Smooth muscle cell (in vitro differentiated cells): ENCODE measurements at regions not wholly inside any gene's neighbourhood (a gene's known extent, or its start where the extent isn't known, plus 50 kb on each side); places are given as distances from the start of the nearest gene placed in this dataset.

Source experiments
- DNase-seq: peaks from one replicate; lab custom pipeline; 2025; ENCODE audit not compliant: unreplicated experiment; lab: John Stamatoyannopoulos, UW
- H2AFZ ChIP-seq: fragments of 200-600 bp; sonication (generic); 2 replicates; pipeline ENCODE4 v1.6.0; 2016; ENCODE audit warnings: antibody characterized with exemption, low read depth, mild to moderate bottlenecking
- H3F3A ChIP-seq: fragments of 200-600 bp; sonication (generic); 2 replicates; pipeline ENCODE4 v1.6.0; 2017; ENCODE audit warnings: antibody characterized with exemption, low read depth
- H3K27ac ChIP-seq: fragments of 200-600 bp; sonication (generic); 2 replicates; pipeline ENCODE4 v1.5.1; 2016; ENCODE audit warnings: low read depth, mild to moderate bottlenecking
- H3K27me3 ChIP-seq: fragments of 200-600 bp; sonication (generic); 2 replicates; pipeline ENCODE4 v1.6.1; 2016; ENCODE audit warnings: low read depth, mild to moderate bottlenecking
- H3K36me3 ChIP-seq: fragments of 200-600 bp; sonication (generic); 2 replicates; pipeline ENCODE4 v1.5.1; 2016; ENCODE audit warnings: low read depth
- H3K4me1 ChIP-seq: fragments of 200-600 bp; sonication (generic); 2 replicates; pipeline ENCODE4 v1.5.1; 2016; ENCODE audit warnings: low read depth
- H3K4me2 ChIP-seq: fragments of 200-600 bp; sonication (generic); 2 replicates; pipeline ENCODE4 v1.6.0; 2016; ENCODE audit warnings: mild to moderate bottlenecking
- H3K4me3 ChIP-seq: fragments of 200-600 bp; sonication (generic); 2 replicates; pipeline ENCODE4 v1.5.1; 2016; ENCODE audit warnings: mild to moderate bottlenecking
- H3K79me2 ChIP-seq: fragments of 200-600 bp; sonication (generic); 2 replicates; pipeline ENCODE4 v1.6.0; 2016; ENCODE audit warnings: low read depth, mild to moderate bottlenecking
- H3K9ac ChIP-seq: fragments of 200-600 bp; sonication (generic); 2 replicates; pipeline ENCODE4 v1.6.0; 2016; ENCODE audit warnings: low read depth
- H3K9me3 ChIP-seq: fragments of 200-600 bp; sonication (generic); replicated peaks from 2 replicates; pipeline ENCODE4 v1.5.1; 2016; ENCODE audit warnings: low read depth
- H4K20me1 ChIP-seq: fragments of 200-600 bp; sonication (generic); 2 replicates; pipeline ENCODE4 v1.6.0; 2016; ENCODE audit warnings: low read depth
- CTCF ChIP-seq: fragments of 200-600 bp; sonication (generic); IDR thresholded peaks from 2 replicates; pipeline ENCODE4 v1.5.1; 2017; ENCODE audit warnings: borderline replicate concordance, mild to moderate bottlenecking, antibody characterized with exemption; ENCODE audit not compliant: insufficient read depth, poor library complexity, severe bottlenecking
- WGBS: methylation state at CpG from one replicate; pipeline ENCODE4 v1.1.7; 2016; ENCODE audit warnings: low lambda C conversion rate; 5-methylcytosine and 5-hydroxymethylcytosine counted together

- H3K9ac ChIP-seq: no peak overlapping the region
- H3K36me3 ChIP-seq: no peaks in the 10 kb centered on the region
- no peak for TF ChIP-seq CTCF
- no peaks in the 10 kb centered on the region for H3K79me2 ChIP-seq
- no peak overlapping the region for H3K4me3 ChIP-seq
- no peaks in the 10 kb centered on the region for H3K27me3 ChIP-seq
- no peaks in the 10 kb centered on the region for H3K4me1 ChIP-seq
- DNase-seq: no peak
- 60% methylated on average over 1 of the region's 1 CpG for WGBS
- no peak overlapping the region for H3K4me2 ChIP-seq
- no peaks in the 10 kb centered on the region for H3K9me3 ChIP-seq
- no peak overlapping the region for H3K27ac ChIP-seq
- no peaks in the 10 kb centered on the region for H4K20me1 ChIP-seq
- H2AFZ ChIP-seq: no peak overlapping the region
- no peaks in the 10 kb centered on the region for H3F3A ChIP-seq
Measured at GRCh38 chr22:34687116-34687515, 378.8 kb upstream of the ISX start.

GRCh38 chr22:34688825-34689224 lies 377.1 kb upstream of the ISX start:
- H3K36me3 ChIP-seq: no peaks in the 10 kb centered on the region
- H3K4me3 ChIP-seq: no peak overlapping the region
- no peaks in the 10 kb centered on the region for H3K9me3 ChIP-seq
- DNase-seq: no peak
- no peak overlapping the region for H3K4me2 ChIP-seq
- no peaks in the 10 kb centered on the region for H3K79me2 ChIP-seq
- H3F3A ChIP-seq: no peaks in the 10 kb centered on the region
- no peak for TF ChIP-seq CTCF
- H3K27me3 ChIP-seq: no peaks in the 10 kb centered on the region
- no peak overlapping the region for H3K27ac ChIP-seq
- H3K9ac ChIP-seq: no peak overlapping the region
- H2AFZ ChIP-seq: no peak overlapping the region
- H4K20me1 ChIP-seq: no peaks in the 10 kb centered on the region
- WGBS: 87% methylated on average over 1 of the region's 1 CpG
- H3K4me1 ChIP-seq: no peaks in the 10 kb centered on the region

- Histone ChIP-seq H3K27me3 (no peaks in the 10 kb centered on the region), H2AFZ (no peak overlapping the region), H3F3A (no peaks in the 10 kb centered on the region), H3K36me3 (no peaks in the 10 kb centered on the region), H3K79me2 (no peaks in the 10 kb centered on the region), H3K4me2 (no peak overlapping the region), H3K4me1 (no peaks in the 10 kb centered on the region), H3K27ac (no peak overlapping the region), H4K20me1 (no peaks in the 10 kb centered on the region), H3K9me3 (no peaks in the 10 kb centered on the region), H3K9ac (no peak overlapping the region), H3K4me3 (no peak overlapping the region)
- 53% methylated on average over 2 of the region's 2 CpGs for WGBS
- no peak for DNase-seq
- TF ChIP-seq CTCF: no peak
Measured at GRCh38 chr22:34696557-34696956, 369.4 kb upstream of the ISX start.

GRCh38 chr22:34702279-34702678 lies 363.7 kb upstream of the ISX start:
- no peaks in the 10 kb centered on the region for H4K20me1 ChIP-seq
- H3K36me3 ChIP-seq: no peaks in the 10 kb centered on the region
- no peak overlapping the region for H3K4me3 ChIP-seq
- H3K4me2 ChIP-seq: no peak overlapping the region
- no peak for TF ChIP-seq CTCF
- H3F3A ChIP-seq: no peaks in the 10 kb centered on the region
- DNase-seq: no peak
- H3K9me3 ChIP-seq: no peaks in the 10 kb centered on the region
- no peaks in the 10 kb centered on the region for H3K4me1 ChIP-seq
- no peaks in the 10 kb centered on the region for H3K27me3 ChIP-seq
- 91% methylated on average over 2 of the region's 2 CpGs for WGBS
- no peaks in the 10 kb centered on the region for H3K79me2 ChIP-seq
- H3K27ac ChIP-seq: no peak overlapping the region
- H3K9ac ChIP-seq: no peak overlapping the region
- H2AFZ ChIP-seq: no peak overlapping the region
